HEK293 (cell line): ENCODE measurements at regions not wholly inside any gene's neighbourhood (a gene's known extent, or its start where the extent isn't known, plus 50 kb on each side); places are given as distances from the start of the nearest gene placed in this dataset.

Experiments
- CTCF ChIP-seq: fragments of 450-650 bp; formaldehyde crosslinking; IDR thresholded peaks from 2 replicates; pipeline ENCODE4 v1.5.1; 2016; ENCODE audit warnings: missing biosample characterization, missing genetic modification characterization
- REST ChIP-seq: fragments of 450-650 bp; formaldehyde crosslinking; IDR thresholded peaks from 2 replicates; pipeline ENCODE4 v1.5.1; 2016; ENCODE audit warnings: missing biosample characterization, missing genetic modification characterization
- SETDB1 ChIP-seq: IDR thresholded peaks from one replicate; pipeline ENCODE4 v1.6.1; 2017; ENCODE audit warnings: mild to moderate bottlenecking, low read length, moderate library complexity, mixed read lengths; ENCODE audit not compliant: insufficient read length
- SP2 ChIP-seq: fragments of 450-650 bp; formaldehyde crosslinking; IDR thresholded peaks from 2 replicates; pipeline ENCODE4 v1.5.1; 2016; ENCODE audit warnings: missing biosample characterization, missing genetic modification characterization
- ZNF2 ChIP-seq: fragments of 450-650 bp; formaldehyde crosslinking; IDR thresholded peaks from 2 replicates; pipeline ENCODE4 v1.5.1; 2016; ENCODE audit warnings: missing biosample characterization, missing genetic modification characterization
- ZNF23 ChIP-seq: fragments of 450-650 bp; formaldehyde crosslinking; IDR thresholded peaks from 2 replicates; pipeline ENCODE4 v1.5.1; 2016; ENCODE audit warnings: missing biosample characterization, missing genetic modification characterization, borderline replicate concordance
- ZNF510 ChIP-seq: fragments of 450-650 bp; formaldehyde crosslinking; IDR thresholded peaks from 2 replicates; pipeline ENCODE4 v1.5.1; 2018; ENCODE audit warnings: mild to moderate bottlenecking, missing genetic modification characterization, missing biosample characterization; ENCODE audit not compliant: insufficient replicate concordance
- ZNF843 ChIP-seq: fragments of 450-650 bp; formaldehyde crosslinking; IDR thresholded peaks from 2 replicates; pipeline ENCODE4 v1.5.1; 2016; ENCODE audit warnings: missing biosample characterization, missing genetic modification characterization
- TF ChIP-seq, protein P1 (sequence below): fragments of 450-650 bp; formaldehyde crosslinking; IDR thresholded peaks from 2 replicates; pipeline ENCODE4 v1.5.1; 2016; ENCODE audit warnings: missing biosample characterization, missing genetic modification characterization, low read depth

DNA sequence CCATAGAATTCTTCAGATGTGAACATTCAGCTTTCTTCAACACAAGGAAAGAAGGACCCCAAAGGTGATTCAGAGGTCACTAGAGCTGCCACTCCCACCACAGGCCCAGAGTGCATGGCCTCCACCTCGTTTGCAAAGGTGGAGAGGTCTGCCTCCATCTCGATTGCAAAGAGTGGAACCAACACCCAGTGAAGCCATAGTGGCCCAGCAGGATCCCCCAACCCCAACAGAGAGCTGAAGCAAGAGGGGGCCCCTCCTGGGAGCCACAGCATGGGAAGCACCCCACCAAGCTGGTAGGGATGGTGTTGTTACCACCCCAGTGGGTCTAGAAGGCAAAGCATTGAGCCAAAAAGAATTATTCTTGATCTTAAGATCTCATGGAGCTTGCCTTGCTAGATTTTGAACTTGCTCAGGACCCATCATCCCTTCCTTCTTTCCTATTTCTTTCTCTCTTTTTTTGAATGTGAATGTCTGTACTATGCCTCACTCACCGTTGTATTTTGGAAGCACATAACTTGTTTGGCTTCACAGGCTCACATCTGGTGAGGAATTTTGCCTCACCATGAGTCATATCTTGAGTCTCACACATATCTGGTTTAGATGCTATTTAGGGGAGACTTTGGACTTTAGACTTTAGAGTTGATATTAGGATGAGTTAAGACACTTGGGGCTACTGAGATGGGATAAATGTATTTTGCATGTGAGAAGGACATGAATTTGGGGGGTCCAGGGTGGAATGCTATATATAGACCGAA lies 119.2 kb downstream of the ANKRD60 start:
- TF ChIP-seq, protein P1, sequence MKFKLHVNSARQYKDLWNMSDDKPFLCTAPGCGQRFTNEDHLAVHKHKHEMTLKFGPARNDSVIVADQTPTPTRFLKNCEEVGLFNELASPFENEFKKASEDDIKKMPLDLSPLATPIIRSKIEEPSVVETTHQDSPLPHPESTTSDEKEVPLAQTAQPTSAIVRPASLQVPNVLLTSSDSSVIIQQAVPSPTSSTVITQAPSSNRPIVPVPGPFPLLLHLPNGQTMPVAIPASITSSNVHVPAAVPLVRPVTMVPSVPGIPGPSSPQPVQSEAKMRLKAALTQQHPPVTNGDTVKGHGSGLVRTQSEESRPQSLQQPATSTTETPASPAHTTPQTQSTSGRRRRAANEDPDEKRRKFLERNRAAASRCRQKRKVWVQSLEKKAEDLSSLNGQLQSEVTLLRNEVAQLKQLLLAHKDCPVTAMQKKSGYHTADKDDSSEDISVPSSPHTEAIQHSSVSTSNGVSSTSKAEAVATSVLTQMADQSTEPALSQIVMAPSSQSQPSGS: no peak
- TF ChIP-seq SP2 (tag by site-specific recombination) (no peak), ZNF510 (tag by site-specific recombination) (no peak), ZNF843 (no peak), REST (tag by site-specific recombination) (no peak), CTCF (no peak), ZNF2 (tag by site-specific recombination) (no peak), ZNF23 (no peak), SETDB1 (no peak)
